ENCODE measurements at regions not wholly inside any gene's neighbourhood (a gene's known extent, or its start where the extent isn't known, plus 50 kb on each side); places are given as distances from the start of the nearest gene placed in this dataset.
A peak's percentile ranks its signal among the peaks of the same experiment; 100 is the strongest.

- no peak overlapping the region for H3K4me3 ChIP-seq
- H3K27ac ChIP-seq: no peak overlapping the region
Measured at GRCh38 chr9:107647611-107648010, 158.0 kb upstream of the KLF4 start.

DNA sequence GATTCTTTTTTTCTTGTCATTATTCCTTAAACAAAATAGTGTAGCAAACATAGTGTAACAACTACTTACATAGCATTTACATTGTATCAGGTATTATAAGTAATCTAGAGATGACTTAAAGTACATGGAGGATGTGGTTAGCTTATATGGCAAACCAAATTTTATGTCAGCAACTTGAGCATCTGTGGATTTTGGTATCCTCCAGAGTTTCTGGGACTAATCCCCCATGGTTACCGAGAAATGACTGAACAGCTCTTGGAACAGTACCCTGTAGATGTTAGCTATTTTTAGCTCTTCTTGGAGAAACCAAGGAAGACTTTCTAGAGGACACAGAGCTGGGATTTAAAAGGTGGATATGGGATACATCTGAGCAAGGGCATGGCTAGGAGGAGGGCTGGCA, 157.6 kb upstream of the KLF4 start:
- H3K27ac ChIP-seq: no peak overlapping the region
- H3K4me3 ChIP-seq: no peak overlapping the region

DNA sequence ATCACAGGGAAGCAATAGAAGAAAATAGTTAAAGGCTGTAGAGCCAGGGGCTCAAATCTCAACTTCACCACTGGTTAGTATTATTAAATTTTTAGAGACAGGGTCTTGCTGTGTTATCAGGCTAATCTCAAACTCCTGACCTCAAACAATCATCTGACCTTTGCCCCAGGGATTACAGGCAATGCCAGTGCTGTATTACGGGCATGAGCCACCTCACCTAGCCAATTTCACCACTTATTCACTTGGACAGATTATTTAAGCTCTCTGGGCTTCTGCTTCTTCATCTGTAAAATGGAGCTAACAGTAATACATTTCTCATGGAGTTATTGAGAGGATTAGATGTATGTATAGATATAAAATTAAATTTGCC, 155.9 kb upstream of the KLF4 start:
- peak overlapping the region in 1 of 21 experiments; percentile 65 for H3K27ac ChIP-seq
- no peak overlapping the region for H3K4me3 ChIP-seq

GRCh38 chr9:107644733-107645463, 155.3 kb upstream of the KLF4 start:
- Histone ChIP-seq H3K4me3 (no peak overlapping the region), H3K27ac (peak overlapping the region in 4 of 21 experiments; percentile 8 to 65 (median 55))

GRCh38 chr9:107639426-107639825, 149.9 kb upstream of the KLF4 start:
- peak overlapping the region in 6 of 21 experiments; percentile 17 to 98 (median 93) for H3K27ac ChIP-seq
- no peak overlapping the region for H3K4me3 ChIP-seq

GRCh38 chr9:107638521-107639310, 149.1 kb upstream of the KLF4 start:
- peak overlapping the region in 20 of 21 experiments; percentile 31 to 98 (median 90) for H3K27ac ChIP-seq
- peak overlapping the region in 6 of 7 experiments; percentile 22 to 49 (median 36) for H3K4me3 ChIP-seq

GRCh38 chr9:107637421-107638420, 148.2 kb upstream of the KLF4 start:
- H3K4me3 ChIP-seq: peak overlapping the region; percentile 22 to 49 (median 35)
- H3K27ac ChIP-seq: peak overlapping the region; percentile 31 to 98 (median 88)

GRCh38 chr9:107636571-107637381, 147.2 kb upstream of the KLF4 start:
- Histone ChIP-seq H3K27ac (peak overlapping the region; percentile 31 to 98 (median 88)), H3K4me3 (peak overlapping the region in 2 of 7 experiments; percentile 36 to 49)

GRCh38 chr9:107635803-107636174, 146.2 kb upstream of the KLF4 start:
- Histone ChIP-seq H3K4me3 (no peak overlapping the region), H3K27ac (peak overlapping the region in 3 of 21 experiments; percentile 25 to 97 (median 42))

GRCh38 chr9:107635101-107635802, 145.7 kb upstream of the KLF4 start:
- Histone ChIP-seq H3K4me3 (no peak overlapping the region), H3K27ac (peak overlapping the region in 2 of 21 experiments; percentile 25 to 42)

GRCh38 chr9:107633406-107633805, 143.8 kb upstream of the KLF4 start:
- Histone ChIP-seq H3K4me3 (no peak overlapping the region), H3K27ac (peak overlapping the region in 8 of 21 experiments; percentile 8 to 83 (median 42))

DNA sequence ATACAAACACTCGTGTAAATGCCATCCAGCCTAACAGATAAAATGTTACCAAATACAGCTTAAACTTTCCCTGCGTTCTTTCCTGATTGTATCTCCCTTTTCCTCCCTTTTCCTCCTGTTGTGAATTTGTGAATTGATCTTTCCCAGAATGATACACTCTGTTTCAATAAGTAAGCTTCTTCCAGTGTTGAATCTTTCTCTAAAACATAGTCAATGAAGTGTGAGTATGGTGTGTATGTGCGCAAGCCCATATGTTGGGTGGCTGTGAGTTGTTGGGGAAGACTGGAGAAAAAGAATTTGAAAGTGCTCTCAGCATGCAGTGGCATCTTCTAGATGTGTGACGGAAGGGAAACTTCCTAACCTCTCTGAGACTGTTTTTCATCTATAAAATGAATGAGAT, 143.1 kb upstream of the KLF4 start:
- peak overlapping the region in 6 of 21 experiments; percentile 8 to 83 (median 56) for H3K27ac ChIP-seq
- H3K4me3 ChIP-seq: no peak overlapping the region

- peak overlapping the region in 11 of 21 experiments; percentile 31 to 83 (median 48) for H3K27ac ChIP-seq
Measured at GRCh38 chr9:107632216-107632615, 142.6 kb upstream of the KLF4 start.

GRCh38 chr9:107631788-107632187, 142.2 kb upstream of the KLF4 start:
- H3K4me3 ChIP-seq: no peak overlapping the region
- peak overlapping the region in 11 of 21 experiments; percentile 31 to 83 (median 48) for H3K27ac ChIP-seq

More at GRCh38 chr9:107632216-107632615, 142.6 kb upstream of the KLF4 start:
- H3K4me3 ChIP-seq: no peak overlapping the region

GRCh38 chr9:107630156-107630555, 140.6 kb upstream of the KLF4 start:
- Histone ChIP-seq H3K4me3 (no peak overlapping the region), H3K27ac (no peak overlapping the region)

GRCh38 chr9:107628444-107628843, 138.9 kb upstream of the KLF4 start:
- Histone ChIP-seq H3K27ac (no peak overlapping the region), H3K4me3 (no peak overlapping the region)

- Histone ChIP-seq H3K27ac (no peak overlapping the region), H3K4me3 (no peak overlapping the region)
Measured at GRCh38 chr9:107627781-107628180, 138.2 kb upstream of the KLF4 start.

GRCh38 chr9:107626118-107626517, 136.5 kb upstream of the KLF4 start:
- no peak overlapping the region for H3K27ac ChIP-seq
- H3K4me3 ChIP-seq: no peak overlapping the region

Measured in skin epidermis (tissue), 12 donors.